Esophagus squamous epithelium (tissue), 4 donors: ENCODE measurements at regions not wholly inside any gene's neighbourhood (a gene's known extent, or its start where the extent isn't known, plus 50 kb on each side); places are given as distances from the start of the nearest gene placed in this dataset.

ENCODE experiments used
- POLR2A ChIP-seq, 4 donors: fragments of 450-650 bp; IDR thresholded peaks; one replicate each; pipeline ENCODE4 v1.6.1; 2017; ENCODE audit warnings: antibody characterized with exemption in 4 of 4, mild to moderate bottlenecking in 4 of 4, moderate library complexity in 3 of 4
- TF ChIP-seq, protein P1 (sequence below), 6 experiments: fragments of 450-650 bp in 4 of 6; fragments of 200-600 bp in 2 of 6; sonication (generic) in 2 of 6; IDR thresholded peaks; one replicate each; pipeline ENCODE4 v1.5.1; 2016 to 2019; ENCODE audit warnings: antibody characterized with exemption in 6 of 6, mild to moderate bottlenecking in 4 of 6, moderate library complexity in 4 of 6

- TF ChIP-seq, protein P1, sequence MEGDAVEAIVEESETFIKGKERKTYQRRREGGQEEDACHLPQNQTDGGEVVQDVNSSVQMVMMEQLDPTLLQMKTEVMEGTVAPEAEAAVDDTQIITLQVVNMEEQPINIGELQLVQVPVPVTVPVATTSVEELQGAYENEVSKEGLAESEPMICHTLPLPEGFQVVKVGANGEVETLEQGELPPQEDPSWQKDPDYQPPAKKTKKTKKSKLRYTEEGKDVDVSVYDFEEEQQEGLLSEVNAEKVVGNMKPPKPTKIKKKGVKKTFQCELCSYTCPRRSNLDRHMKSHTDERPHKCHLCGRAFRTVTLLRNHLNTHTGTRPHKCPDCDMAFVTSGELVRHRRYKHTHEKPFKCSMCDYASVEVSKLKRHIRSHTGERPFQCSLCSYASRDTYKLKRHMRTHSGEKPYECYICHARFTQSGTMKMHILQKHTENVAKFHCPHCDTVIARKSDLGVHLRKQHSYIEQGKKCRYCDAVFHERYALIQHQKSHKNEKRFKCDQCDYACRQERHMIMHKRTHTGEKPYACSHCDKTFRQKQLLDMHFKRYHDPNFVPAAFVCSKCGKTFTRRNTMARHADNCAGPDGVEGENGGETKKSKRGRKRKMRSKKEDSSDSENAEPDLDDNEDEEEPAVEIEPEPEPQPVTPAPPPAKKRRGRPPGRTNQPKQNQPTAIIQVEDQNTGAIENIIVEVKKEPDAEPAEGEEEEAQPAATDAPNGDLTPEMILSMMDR (IDR thresholded peaks at IDR 0.05): no peak
- TF ChIP-seq POLR2A (IDR thresholded peaks at IDR 0.05): no peak
Measured at GRCh38 chr16:85370543-85370880, 242.6 kb upstream of the GSE1 start.
